ENCODE measurements at regions not wholly inside any gene's neighbourhood (a gene's known extent, or its start where the extent isn't known, plus 50 kb on each side); places are given as distances from the start of the nearest gene placed in this dataset.

DNA sequence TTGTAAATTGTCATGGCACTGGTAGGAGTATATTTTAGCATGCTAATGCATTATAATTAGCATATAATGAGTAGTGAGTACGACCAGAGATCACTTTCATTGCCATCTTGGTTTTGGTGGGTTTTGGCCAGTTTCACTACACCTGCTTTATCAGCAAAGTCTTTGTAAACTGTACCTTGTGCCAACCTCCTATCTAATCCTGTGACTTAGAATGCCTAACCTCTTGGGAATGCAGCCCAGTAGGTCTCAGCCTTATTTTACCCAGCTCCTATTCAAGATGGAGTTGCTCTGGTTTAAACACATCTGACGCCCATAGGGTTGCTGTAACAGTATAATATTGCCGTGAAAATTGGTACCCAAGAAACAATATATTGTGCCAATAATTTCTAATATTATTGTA, 159.4 kb downstream of the MAGEB5 start:
- H3K27ac ChIP-seq, result no peak overlapping the region
- TF ChIP-seq CTCF (conservative IDR thresholded peaks at IDR 0.05; ENCODE audit: low read depth), result no peak
- CTCF ChIA-PET, result no interaction called here
- no peak for DNase-seq (ENCODE audit: low spot score)
- POLR2A ChIA-PET (ENCODE audit: low non-redundant PET), result no interaction called here

GRCh38 chrX:26373829-26374228, 157.9 kb downstream of the MAGEB5 start:
- TF ChIP-seq CTCF (conservative IDR thresholded peaks at IDR 0.05; ENCODE audit: low read depth), result no peak
- no peak overlapping the region for H3K27ac ChIP-seq
- POLR2A ChIA-PET (ENCODE audit: low non-redundant PET), result no interaction called here
- no peak for DNase-seq (ENCODE audit: low spot score)
- CTCF ChIA-PET, result no interaction called here

GRCh38 chrX:26352891-26353430, 137.0 kb downstream of the MAGEB5 start:
- no peak for TF ChIP-seq CTCF (conservative IDR thresholded peaks at IDR 0.05; ENCODE audit: low read depth)
- POLR2A ChIA-PET (ENCODE audit: low non-redundant PET), result no interaction called here
- no peak overlapping the region for H3K27ac ChIP-seq
- DNase-seq (ENCODE audit: low spot score), result no peak
- CTCF ChIA-PET, result no interaction called here

- ChIA-PET CTCF (no interaction called here), POLR2A (ENCODE audit: low non-redundant PET) (no interaction called here)
- no peak for DNase-seq (ENCODE audit: low spot score)
- no peak for TF ChIP-seq CTCF (conservative IDR thresholded peaks at IDR 0.05; ENCODE audit: low read depth)
- no peak overlapping the region for H3K27ac ChIP-seq
Measured at GRCh38 chrX:26347171-26347570, 131.2 kb downstream of the MAGEB5 start.

GRCh38 chrX:26334232-26334631, 118.3 kb downstream of the MAGEB5 start:
- no peak for DNase-seq (ENCODE audit: low spot score)
- ChIA-PET POLR2A (ENCODE audit: low non-redundant PET) (no interaction called here), CTCF (no interaction called here)
- H3K27ac ChIP-seq, result no peak overlapping the region
- no peak for TF ChIP-seq CTCF (conservative IDR thresholded peaks at IDR 0.05; ENCODE audit: low read depth)

DNA sequence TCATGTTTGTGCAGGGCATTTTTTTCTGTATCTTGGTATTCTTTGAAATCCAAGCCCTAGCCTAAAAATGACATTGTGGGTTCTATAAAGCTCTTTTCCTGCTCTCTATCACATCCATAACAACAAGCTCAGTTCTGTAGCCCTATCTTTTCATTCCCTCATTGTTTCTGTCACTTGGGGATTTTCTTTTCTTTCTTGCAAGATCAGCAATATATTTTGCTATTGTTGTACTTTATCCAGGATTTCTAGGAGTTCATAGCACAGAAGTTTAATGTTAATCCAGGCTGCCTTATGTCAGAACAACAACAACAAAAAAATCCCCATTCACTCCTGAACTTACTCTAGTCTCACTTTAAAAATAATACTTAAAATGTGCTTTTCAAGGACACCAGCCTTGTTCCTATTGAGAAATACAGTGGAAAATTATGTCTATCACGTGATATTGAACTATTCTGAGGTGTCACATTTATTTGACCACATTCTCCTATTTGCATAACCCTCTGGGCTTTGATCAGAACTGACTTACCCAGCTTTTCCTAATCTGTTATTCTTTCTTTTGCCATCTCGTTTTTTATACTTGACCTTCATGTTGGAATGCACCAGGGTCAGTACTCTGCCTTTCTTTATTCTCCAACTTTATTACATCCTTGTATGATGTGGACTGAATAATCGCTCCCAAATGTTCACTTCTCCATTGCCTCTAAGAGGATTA, 112.8 kb downstream of the MAGEB5 start:
- no peak for TF ChIP-seq CTCF (conservative IDR thresholded peaks at IDR 0.05; ENCODE audit: low read depth)
- H3K27ac ChIP-seq, result no peak overlapping the region
- no peak for DNase-seq (ENCODE audit: low spot score)
- POLR2A ChIA-PET (ENCODE audit: low non-redundant PET), result no interaction called here
- CTCF ChIA-PET, result no interaction called here

Data from RWPE1 (cell line).